ENCODE measurements at regions not wholly inside any gene's neighbourhood (a gene's known extent, or its start where the extent isn't known, plus 50 kb on each side); places are given as distances from the start of the nearest gene placed in this dataset.
"Not testable (repeated sequence)": the region's sequence is repeated elsewhere in the genome, so short reads cannot be mapped to it uniquely, and the experiment has no call there.

DNA sequence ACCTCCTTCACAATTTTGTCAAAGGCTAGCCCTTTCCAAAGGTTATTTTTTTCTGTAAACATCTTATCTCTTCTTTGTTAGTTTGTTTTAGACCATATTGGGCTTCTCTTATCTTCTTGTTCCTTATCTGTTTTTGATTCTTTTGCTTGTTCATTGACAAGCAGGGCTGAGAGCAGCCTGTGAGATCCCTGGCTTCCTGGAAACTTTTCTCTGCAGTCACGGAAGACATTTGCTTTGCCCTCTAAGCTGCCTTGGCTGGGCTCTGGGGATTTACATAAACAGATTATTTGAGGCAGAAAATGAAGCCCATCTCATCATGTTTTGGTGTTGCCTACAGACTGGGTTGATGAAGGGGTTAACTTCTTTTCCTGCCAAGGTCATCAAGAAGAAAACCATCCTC is 157.4 kb upstream of the AMOT start:
- no peak for DNase-seq

DNA sequence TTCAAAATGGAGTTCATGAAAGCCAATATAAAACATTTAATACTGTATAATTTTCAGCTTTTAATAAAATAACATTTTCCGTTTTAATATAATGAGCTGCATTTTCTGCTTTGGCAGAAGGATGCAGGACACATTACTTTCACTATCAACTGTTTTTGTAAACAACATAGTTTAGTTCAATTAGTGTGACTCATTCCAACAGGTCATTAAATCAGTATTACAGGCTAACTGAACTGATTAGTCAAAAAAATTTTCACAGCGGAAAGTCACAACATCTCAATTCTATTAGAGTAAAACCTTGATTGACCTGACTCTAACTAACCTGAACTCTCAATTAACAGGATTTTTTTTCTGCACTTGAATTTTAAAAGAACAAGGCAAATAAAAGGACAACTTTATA is 151.2 kb upstream of the AMOT start:
- DNase-seq, result no peak

DNA sequence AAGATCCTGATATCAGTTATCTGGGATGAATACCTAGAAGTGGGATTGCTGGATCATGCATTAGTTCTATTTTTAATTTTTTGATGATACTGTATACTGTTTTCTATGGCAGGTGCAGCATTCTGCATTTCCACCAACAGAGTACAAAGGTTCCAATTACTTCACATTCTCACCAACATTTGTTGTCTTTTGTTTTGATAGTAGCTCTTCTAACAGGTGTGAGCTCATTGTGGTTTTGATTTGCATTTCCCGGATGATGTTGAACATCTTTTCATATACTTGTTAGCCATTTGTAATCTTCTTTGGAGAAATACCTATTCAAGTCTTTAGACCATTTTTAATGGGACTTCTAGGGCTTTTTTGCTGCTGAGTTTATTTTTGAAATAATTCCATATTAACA is 139.2 kb upstream of the AMOT start:
- DNase-seq, result no peak

DNA sequence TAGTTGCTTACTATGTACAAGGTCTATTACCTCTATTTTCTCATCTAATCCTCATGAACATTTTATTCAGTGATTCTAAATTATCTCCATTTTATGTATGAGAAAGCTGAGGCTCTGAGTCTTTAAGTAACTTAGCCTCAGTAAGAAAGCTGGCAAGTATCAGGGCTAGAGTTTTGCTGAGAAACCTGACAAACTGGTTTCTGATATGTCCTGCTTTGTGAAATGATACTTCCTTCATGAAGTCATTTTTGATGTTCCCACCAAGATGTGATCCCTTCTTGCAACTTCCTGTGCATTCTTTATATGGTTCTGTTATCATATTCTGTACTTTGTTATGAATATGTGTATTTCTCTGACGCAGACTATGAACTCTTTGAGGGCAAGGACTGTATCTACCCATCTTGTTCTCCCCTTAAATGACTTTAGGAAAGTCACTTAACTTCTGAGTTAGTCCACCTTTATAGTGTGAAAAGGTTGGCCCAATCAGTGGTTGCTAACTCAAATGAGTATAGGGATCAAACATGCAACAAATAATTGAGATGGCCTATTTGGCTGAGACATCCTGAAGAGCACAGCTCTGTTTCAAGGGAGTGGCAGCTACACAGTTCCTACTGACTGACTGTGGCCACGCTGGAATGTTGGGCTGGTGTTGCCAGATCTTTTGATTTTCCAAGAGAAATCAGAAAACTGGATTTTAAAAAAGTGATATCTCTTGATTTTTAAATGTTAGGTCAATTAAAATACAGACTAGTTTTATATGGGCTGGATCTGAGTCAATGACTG is 127.9 kb upstream of the AMOT start:
- no peak for DNase-seq

DNA sequence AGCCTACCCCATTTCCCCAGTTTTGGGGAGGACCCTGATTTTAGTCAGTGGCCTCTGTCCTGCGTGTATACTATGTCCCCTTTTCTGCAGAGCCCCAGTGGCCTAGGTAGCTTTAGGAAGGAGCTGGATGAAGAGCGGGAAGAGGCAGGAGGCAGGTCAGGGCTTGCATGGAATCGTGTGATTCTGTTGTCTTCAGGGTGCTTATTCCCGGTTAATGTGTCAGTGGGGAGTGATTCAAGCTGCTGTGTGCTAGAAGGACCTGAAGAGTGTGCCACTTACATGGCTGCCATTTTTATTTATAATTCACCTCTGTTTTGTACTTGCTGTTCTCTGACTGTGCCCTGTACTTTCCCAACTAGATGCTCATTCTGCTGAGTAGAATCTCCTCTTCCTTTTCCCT is 127.3 kb upstream of the AMOT start:
- no peak for DNase-seq

DNA sequence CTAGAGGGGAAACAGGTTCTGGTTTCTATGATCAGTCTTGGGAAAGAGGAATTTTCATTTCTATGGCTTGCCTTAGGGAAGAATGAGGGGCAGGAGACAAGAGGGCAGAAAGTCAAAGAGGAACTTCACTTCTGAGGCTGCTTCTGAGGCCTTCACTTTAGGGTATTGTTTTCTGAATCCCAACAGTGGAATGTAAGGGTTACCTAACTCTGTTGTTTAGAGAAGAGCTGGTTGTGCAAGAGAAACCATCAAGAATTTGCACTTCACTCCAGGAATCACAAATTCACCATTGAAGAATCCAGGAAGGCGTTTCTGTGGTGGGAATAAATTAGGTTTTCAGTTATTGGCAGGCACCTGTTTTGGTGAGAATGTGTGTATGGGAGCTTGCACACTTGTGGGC is 126.7 kb upstream of the AMOT start:
- no peak for DNase-seq

DNA sequence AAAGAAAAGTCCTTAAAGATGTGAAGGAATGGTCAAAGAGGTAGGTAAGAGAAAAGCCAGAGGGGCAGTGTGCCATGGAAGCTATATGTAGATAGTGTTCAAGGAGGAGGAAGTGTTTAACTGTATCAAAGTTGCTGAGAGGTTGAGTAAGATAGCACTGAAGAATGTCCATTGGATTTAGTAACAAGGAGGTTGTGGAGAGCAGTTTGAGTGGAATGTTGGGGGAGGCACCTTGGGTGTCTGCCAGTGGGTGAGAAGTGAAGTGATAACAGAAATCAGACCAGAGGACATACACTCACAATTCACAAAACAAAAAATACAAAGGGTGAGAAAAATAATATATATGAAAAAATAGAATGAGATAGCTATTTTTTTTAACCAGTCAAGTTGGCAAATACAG is 121.3 kb upstream of the AMOT start:
- DNase-seq, result no peak

DNA sequence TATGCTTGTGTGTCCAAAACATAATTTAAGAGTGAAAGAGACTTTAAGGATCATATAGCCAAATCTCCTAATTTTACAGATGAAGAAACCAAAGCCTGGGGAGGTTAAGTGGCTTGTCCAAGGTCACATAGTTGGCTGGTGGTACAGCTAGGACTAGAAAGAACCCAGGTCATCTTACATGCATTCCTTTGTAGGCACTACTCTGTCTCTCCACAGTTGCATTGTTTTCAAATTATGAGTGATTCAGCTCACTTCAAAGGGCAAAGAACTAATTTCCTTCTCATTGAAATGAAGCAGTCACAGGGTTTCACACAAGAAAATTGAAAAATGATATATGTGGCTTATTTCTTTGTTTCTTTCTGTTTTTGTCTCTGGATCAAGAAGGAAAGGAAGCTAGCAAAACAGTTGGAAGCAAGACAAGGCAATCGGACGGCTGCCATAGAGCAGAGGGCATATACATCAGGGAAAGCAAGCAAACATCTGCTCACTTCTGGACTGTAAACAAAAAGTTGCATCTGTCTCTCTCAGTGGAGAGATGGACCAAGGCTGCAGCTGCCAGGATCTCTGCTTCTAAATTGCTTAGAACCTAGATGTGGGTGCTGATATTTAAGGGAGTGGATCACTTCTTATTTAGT is 107.5 kb upstream of the AMOT start:
- no peak for DNase-seq

DNA sequence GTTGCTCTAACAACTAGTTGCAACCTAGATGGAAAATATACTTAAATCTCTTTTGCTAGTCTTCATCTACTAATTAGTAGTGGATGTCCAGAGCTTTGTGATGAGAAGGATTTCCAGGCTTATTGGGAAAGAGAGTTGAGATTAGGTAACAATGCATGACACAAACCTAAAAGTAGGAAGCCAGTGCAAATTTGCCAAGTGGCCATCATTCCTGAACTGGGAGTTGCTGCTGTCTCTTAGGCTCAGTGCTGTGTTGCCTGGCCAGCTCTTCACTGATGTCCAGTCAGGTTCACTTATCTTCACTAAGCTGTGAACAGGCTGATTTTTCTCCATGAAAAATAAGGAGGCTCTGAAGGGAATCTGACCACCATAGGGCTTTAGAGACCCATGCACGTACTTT is 105.6 kb upstream of the AMOT start:
- no peak for DNase-seq

DNA sequence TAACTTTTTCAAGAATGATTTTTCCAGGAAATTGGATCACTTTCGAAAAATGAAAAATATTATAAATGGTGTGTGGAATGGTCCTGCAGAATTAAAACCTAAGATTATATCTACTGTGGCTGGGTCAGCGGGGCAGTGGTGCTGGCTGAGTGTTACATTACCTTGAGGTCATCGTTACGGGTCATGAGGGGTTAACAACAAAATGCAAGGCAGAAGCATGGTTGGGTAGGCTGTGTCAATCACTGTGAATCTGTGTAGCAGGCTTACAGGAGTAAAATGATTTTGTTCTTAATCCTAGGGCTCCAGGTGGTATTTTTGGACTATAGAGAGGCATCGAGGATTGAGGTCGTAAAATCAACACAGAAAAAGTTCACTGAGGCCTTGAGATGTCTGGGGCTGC is 105.2 kb upstream of the AMOT start:
- no peak for DNase-seq

DNA sequence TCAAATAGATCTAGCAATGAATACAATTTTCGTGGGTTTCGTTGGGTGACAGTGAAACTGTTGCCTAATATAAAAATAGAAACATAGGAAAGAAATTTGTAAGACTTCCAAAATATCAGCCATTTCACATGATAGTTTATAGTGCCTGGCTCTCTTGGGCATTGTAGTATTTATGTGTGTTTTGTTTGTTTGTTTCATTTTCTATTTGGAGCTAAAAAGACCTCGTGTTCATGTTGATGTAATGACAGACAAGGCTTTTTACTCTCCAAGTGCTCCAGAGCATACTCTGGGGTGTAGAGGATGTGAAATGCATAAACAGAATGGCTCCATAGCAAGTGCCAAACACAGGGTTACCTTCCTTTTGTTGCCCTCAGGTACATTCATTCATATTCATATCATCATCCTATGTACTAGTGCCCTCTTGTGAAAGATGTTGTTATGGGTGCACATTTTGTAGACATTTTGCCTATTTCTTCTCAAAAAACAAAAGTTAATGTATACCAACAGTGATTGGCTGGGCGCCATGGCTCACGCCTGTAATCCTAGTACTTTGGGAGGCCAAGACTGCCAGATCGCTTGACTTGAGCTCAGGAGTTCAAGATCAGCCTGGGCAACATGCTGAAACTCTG is 100.7 kb upstream of the AMOT start:
- DNase-seq, result no peak

DNA sequence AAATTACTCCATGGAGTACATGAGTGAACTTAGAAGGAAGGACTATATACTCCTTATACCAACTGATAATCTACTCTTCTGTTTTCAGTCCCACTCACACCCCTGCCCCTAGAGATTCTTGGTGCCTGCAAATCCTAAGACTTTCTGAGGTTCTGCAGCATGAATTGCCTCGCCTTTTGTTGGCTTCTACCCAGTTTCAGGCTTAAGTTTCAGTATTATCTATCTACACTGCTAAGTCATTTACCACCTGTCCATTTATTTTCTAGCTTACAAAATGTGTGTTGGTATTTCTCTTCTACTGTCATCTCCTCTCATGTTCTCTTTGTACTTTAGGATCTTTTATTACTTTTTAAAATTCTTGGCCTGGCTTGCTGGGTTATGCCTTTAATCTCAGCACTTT is 94.4 kb upstream of the AMOT start:
- no peak for DNase-seq

DNA sequence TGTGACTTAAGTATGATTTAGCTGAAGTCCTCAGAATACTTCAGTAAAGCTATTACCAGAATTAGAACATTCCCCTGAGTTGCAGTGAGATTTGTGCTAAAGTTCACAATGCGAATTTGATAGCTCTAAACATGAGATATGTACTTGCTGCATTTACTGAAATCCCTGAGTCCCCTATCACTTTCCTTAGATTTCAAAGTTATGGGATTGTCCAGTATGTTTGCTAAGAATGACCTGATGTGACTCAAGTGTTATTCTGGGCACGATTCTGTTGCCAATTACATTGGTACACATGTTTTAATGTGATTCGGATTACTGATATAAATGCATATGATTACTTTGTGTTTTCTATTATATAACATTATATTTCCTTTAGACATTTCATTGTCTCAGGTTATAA is 91.3 kb upstream of the AMOT start:
- DNase-seq, result no peak

DNA sequence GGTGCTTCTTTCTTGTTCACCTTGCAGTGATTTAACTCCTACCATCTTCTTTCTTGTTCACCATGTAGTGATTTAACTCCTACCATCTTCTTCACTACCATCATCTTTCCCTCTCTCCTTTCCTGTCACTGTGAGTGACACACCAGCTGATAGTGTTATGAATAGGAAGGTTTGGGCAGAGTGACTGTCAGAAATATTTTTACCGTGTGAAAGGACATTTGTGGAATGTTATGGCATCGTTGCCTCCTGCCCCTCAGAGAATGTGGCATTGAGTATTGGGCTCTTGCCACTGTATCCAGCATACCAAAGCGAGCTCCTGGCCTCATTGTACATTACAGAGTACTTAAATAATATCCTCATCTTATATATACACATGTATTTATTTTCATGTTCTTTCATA is 90.8 kb upstream of the AMOT start:
- DNase-seq, result no peak

DNA sequence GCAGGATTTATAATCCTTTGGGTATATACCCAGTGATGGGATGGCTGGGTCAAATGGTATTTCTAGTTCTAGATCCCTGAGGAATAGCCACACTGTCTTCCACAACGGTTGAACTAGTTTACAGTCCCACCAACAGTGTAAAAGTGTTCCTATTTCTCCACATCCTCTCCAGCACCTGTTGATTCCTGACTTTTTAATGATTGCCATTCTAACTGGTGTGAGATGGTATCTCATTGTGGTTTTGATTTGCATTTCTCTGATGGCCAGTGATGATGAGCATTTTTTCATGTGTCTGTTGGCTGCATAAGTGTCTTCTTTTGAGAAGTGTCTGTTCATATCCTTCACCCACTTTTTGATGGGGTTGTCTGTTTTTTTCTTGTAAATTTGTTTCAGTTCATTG is 82.8 kb upstream of the AMOT start:
- DNase-seq, result not testable (repeated sequence)

DNA sequence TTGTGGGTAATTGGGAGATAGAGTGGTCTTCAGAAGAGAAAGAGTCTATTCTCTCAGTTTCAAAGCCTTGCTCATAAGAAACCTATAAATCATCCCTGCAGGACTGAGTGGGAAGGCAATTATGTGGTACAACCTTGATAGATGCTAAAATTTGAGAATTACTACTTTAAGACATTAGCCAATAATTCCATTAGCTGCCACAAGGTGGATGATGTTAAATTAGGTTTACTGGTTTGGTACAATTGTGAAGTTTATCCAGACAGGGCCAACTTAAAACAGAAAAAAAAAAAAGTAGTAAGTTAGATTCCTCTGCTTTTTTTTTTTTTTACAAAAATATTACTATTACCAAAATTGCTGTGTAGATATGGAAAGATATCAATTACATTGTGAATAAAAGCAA is 73.2 kb upstream of the AMOT start:
- DNase-seq, result no peak

DNA sequence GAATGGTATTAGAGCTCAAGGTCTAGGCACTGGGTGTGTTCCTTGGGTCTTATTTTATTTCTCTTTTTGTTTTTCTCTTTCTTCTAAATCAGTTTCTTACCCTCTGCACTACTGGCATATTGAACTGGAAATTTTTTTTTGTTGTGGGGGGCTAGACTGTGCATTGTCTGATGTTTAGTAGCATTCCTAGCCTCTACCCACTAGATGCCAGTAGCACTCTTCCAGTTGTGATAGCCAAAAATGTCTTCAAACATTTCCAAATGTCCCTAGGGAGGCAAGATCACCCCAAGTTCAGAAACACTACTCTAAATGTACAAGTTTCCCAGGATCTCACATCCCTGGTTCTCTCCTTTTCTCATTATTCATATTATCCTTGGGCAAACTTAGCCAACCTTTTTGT is 69.8 kb upstream of the AMOT start:
- DNase-seq, result no peak

DNA sequence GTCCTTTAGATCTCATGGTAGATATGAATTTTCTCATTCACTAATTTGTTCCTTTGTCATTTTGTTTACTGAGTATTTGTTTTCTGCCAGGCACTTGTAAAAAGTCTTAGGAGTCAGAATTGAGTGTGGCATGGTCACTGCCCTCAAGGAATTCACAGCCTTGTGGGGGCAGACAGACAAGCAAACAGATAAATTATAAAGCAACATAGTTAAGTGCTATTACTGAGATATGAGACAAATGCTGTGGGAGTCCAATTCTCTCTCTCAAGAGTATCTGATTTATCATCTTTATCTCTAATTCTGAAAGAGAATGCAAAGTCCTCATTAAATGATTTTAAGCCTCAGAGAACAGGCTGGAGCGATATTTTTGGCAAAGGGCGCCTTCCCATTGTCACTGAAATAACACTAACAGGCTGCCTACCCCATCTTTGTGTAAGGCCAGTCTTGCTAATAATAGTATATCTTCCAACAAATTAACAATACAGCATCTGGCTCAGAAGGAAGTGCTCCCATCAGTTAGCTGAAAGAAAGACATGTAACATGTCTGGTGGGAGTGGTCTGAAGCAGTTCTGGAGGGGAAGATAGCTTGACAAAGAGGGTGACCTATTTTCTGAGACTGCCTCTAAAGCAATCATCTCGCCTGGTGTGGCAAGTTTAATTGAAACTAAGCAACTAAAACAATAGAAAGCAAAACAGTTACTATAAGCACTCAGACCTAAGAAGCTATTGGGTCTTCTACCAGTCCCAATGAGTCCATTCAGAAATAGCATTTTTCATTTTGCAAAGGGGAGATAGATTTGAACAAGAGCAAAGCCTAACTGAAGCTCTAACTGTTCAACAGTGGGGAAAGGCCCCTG is 61.5 kb upstream of the AMOT start:
- DNase-seq, result no peak

DNA sequence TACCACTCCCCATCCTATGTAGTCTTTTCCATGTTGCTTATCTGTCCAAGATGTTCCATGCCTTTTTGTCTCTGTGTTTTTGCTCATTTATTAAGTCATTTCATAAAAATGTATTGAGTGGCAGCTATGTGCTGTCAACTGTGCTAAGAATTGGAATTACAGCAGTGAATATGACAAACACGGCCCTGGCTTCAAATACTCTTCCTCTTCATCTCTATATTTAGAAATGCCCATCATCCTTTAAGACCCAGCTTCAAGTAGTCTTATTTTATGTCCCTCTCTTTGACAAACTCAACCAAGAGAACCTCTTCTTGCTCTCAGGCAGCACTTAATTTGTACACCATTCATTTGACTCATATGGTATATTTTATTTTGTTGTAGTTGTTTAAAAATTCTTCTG is 55.4 kb upstream of the AMOT start:
- no peak for DNase-seq

Data from left hindlimb (tissue), 1 donor.